GM13976 (cell line): ENCODE measurements at regions not wholly inside any gene's neighbourhood (a gene's known extent, or its start where the extent isn't known, plus 50 kb on each side); places are given as distances from the start of the nearest gene placed in this dataset.

Experiments
- DNase-seq: peaks from one replicate; pipeline ENCODE4 v3.0.0; 2012; ENCODE audit warnings: low spot score
- in situ Hi-C: fragments of 300-500 bp; cut with MboI; formaldehyde crosslinking; loops from one replicate; pipeline ENCODE4 v1.12.0; 2022; ENCODE audit warnings: low sequenced_read_pairs, mixed read lengths, inconsistent platforms; ENCODE audit not compliant: unreplicated experiment
- TF ChIP-seq, protein P1 (sequence below): IDR thresholded peaks from 2 replicates; pipeline ENCODE4 v1.5.1; 2012; ENCODE audit warnings: borderline replicate concordance, mild to moderate bottlenecking; ENCODE audit not compliant: insufficient read depth; ENCODE audit errors: extremely low read depth, missing control alignments, control extremely low read depth

DNA sequence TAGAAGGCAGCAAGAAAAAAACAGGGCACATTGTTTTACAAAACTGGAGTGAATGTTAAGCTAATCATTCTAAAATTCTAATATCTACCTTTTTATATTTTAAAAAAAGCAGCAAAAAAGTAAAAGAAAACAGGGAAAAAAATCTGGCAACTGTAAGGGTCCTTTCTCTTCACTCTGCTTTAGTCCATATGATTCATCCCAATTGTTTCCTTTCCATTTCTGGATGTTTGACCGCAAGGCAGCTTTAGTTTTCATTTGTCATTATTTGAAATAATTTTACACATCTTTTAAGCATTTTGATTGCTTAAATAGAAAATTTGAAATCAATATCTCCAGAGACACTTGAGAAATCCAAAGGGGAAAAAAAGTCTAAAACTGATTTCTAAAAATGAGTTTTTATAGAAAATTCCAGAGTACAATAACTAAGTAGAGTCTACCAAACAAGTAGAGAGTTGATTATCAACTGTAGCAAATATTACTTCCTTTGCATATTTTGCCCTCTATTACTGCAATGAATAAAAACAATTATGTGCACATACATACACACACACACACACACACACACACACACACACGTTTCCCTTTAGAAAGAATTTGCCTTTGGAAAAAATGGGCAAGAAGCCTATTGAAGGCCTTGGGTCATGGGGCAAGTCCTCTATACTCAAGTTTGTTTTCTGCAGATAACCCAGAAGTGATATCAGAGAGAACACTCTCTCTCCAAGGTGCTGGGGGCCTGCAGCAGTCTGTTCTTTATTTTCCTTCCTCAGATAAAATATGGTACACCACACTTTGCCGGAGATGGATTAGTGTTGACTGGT is 259.7 kb downstream of the HACE1 start:
- DNase-seq: no peak
- TF ChIP-seq, protein P1, sequence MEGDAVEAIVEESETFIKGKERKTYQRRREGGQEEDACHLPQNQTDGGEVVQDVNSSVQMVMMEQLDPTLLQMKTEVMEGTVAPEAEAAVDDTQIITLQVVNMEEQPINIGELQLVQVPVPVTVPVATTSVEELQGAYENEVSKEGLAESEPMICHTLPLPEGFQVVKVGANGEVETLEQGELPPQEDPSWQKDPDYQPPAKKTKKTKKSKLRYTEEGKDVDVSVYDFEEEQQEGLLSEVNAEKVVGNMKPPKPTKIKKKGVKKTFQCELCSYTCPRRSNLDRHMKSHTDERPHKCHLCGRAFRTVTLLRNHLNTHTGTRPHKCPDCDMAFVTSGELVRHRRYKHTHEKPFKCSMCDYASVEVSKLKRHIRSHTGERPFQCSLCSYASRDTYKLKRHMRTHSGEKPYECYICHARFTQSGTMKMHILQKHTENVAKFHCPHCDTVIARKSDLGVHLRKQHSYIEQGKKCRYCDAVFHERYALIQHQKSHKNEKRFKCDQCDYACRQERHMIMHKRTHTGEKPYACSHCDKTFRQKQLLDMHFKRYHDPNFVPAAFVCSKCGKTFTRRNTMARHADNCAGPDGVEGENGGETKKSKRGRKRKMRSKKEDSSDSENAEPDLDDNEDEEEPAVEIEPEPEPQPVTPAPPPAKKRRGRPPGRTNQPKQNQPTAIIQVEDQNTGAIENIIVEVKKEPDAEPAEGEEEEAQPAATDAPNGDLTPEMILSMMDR: no peak
- in situ Hi-C loops: no loop called here

DNA sequence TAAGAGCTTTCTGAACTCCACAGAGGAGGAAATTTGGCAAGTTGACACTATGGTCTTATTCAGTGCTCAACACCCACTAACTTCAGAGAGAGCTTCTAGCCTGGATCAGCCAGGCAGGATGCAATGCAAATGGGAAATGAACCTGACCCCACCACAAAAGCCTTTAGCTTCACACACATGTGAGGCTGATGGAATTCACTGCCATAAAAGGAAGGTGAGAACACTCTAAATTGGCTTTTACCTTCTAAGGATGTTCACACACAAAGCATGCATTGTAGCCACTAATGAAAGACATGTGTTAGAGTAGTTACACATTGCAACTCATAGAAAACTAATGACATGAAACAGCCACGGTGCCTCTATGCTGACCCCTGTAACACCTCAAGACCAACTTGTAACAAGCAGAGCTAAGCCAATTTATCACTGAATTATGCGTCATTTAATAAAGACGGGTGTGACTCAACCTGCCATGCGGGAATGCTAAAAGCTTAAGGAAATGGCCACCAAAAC is 262.1 kb downstream of the HACE1 start:
- in situ Hi-C loops: no loop called here
- TF ChIP-seq, protein P1: no peak
- no peak for DNase-seq

DNA sequence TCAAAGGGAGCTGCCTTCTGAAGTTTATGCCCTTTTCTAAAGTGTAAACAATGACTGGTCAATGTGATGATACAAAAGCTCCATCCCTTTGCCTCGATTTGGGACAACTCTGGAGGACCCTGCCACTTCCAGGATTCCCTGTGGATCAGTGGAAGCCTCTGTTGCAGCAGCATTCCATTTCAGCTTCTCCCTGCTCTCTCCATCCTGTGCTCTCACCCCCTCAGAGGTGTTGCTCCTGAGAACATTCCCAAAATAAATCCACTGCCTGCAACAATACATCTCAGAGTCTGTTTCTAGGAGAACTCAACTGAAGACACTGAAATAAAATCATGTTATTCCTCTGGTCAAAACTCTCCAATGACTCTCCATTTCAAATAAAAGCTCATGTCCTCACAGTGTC is 263.6 kb downstream of the HACE1 start:
- in situ Hi-C loops: no loop called here
- TF ChIP-seq, protein P1: no peak
- no peak for DNase-seq

DNA sequence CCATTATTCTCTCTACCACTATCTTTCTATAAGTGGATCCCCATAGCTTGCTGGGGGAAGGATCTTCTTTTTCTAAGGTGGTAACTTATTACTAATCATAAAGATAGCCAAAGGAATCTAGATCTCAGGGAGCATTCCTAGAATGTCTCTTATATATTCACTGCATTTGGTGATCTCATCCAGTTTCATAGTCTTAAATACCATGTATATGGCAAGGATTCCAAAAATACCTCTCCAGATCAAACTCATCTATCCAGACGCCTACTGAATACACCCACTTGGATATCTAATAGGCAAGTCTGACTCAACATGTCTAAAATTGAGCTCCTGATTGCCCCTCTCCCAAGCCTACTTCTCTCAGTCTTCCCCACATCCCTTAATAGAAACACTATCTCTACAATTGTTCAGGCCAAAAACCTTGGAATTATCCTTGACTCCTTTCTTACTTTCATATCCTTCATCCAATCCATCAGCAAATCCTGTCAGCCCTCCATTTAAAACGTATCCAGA is 264.4 kb downstream of the HACE1 start:
- in situ Hi-C loops: no loop called here
- no peak for DNase-seq
- TF ChIP-seq, protein P1: no peak

DNA sequence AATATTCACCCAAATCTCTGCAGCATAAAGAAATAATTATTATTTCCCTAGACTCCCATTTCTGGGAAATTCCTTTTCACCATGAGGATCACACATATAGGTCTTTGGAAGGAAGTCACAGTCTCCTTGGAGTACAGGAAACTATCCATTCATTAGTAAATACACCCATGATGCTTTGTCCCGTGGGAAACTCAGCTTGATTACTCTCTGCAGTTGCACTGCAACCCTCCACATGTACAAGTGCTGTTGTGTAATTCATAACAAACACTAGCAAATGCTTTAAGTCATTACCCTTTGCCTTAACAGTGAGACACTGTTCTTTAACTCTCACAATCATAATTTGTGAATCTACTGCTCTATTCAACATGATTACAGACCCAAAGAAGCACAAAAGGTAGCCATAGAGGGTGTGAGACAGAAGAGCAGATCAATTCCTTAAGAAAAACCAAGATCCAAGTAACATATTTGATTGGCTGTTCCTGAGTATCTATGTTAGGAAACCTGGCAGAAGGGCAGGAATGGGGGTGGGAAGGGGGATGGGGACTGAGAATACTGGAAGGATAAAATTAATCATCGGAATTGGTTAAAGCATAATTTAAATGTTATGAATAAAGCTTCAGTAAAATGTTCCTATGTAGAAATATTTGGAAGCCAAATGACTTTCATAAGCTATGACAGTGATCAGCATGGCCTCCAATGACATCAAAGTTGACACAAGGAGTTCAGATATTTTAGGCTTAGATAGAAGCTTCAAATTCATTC is 268.0 kb downstream of the HACE1 start:
- in situ Hi-C loops: no loop called here
- TF ChIP-seq, protein P1: no peak

DNA sequence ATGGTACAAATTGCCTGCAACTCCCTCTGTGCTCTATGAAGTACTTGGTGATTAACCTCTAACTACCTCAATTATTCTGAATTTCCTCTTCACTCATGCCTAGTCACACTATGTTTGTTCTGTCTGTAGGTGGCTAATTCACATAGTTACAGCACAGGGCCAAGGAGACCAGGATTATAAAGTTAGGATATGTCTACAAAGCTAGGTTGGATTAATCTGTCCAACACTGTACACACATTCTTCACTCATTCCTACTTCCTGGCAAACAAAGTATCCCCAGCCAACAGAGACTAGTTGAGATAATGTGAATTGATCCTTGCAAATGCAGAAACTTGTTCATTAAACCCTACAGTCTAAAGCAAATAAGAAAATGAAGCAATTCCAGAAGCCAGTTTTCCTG is 269.8 kb downstream of the HACE1 start:
- DNase-seq: no peak
- in situ Hi-C loops: no loop called here
- TF ChIP-seq, protein P1: no peak

More for the DNA sequence above, 268.0 kb downstream of the HACE1 start:
- no peak for DNase-seq
